Upper lobe of left lung (tissue), 6 donors: ENCODE measurements at regions not wholly inside any gene's neighbourhood (a gene's known extent, or its start where the extent isn't known, plus 50 kb on each side); places are given as distances from the start of the nearest gene placed in this dataset.

Experiments used
- ATAC-seq, 2 donors: fragments of 200-7000 bp; cut with Tn5 transposase; one replicate each; pipeline ENCODE4 v1.9.1; 2022; ENCODE audit warnings: mild to moderate bottlenecking in 2 of 2, moderate library complexity in 2 of 2; ENCODE audit not compliant: low FRiP score in 2 of 2
- DNase-seq, 2 donors: peaks; one replicate each; pipeline ENCODE4 v3.0.0-alpha.2; 2019 to 2020
- H3K27ac ChIP-seq, 4 donors: fragments of 200-600 bp; sonication (generic); one replicate each; pipeline ENCODE4 v1.5.1; 2016 to 2019
- H3K27me3 ChIP-seq, 4 donors: fragments of 200-600 bp; sonication (generic); one replicate each; pipeline ENCODE4 v1.5.1; 2017 to 2019
- H3K36me3 ChIP-seq, 4 donors: fragments of 200-600 bp; sonication (generic); one replicate each; pipeline ENCODE4 v1.5.1; 2016 to 2019
- H3K4me1 ChIP-seq, 4 donors: fragments of 200-600 bp; sonication (generic); one replicate each; pipeline ENCODE4 v1.5.1; 2018 to 2019
- H3K4me3 ChIP-seq, 4 donors: fragments of 200-600 bp; sonication (generic); one replicate each; pipeline ENCODE4 v1.5.1; 2017 to 2019; ENCODE audit warnings: mild to moderate bottlenecking in 2 of 4, moderate library complexity in 1 of 4
- H3K9me3 ChIP-seq, 4 donors: fragments of 200-600 bp; sonication (generic); one replicate each; pipeline ENCODE4 v1.5.1; 2018 to 2019
- CTCF ChIP-seq, 6 experiments: fragments of 450-650 bp in 4 of 6; fragments of 200-600 bp in 2 of 6; sonication (generic) in 2 of 6; IDR thresholded peaks; one replicate each; pipeline ENCODE4 v1.5.1; 2016 to 2019; ENCODE audit warnings: antibody characterized with exemption in 6 of 6
- EP300 ChIP-seq, 4 donors: sonication (generic); formaldehyde crosslinking; IDR thresholded peaks; one replicate each; pipeline ENCODE4 v1.5.1; 2017; ENCODE audit warnings: antibody characterized with exemption in 4 of 4, control low read depth in 2 of 4
- POLR2A ChIP-seq, 4 donors: fragments of 450-650 bp; IDR thresholded peaks; one replicate each; pipeline ENCODE4 v1.5.1; 2016 to 2017; ENCODE audit warnings: antibody characterized with exemption in 4 of 4, mild to moderate bottlenecking in 2 of 4
- POLR2AphosphoS5 ChIP-seq, 2 donors: sonication (generic); formaldehyde crosslinking; IDR thresholded peaks; one replicate each; pipeline ENCODE4 v1.5.1; 2017; ENCODE audit warnings: antibody characterized with exemption in 2 of 2
- WGBS, 2 donors: methylation state at CpG; one replicate each; pipeline ENCODE4 v1.1.5; 2017 to 2018; 5-methylcytosine and 5-hydroxymethylcytosine counted together
- donor health status: DM: no; HTN: no; CAD: no; lungs with moderate emphysema.
- donor health status: DM: no; HTN: yes; CAD: no; lungs with severe emphysema.

GRCh38 chr7:52294942-52295341 is 740.5 kb upstream of the POM121L12 start:
- ATAC-seq (no peak), DNase-seq (no peak)
- WGBS, 2 donors = 88% methylated on average over 7 of the region's 7 CpGs
- H3K4me1 ChIP-seq = no peaks in the 10 kb centered on the region
- H3K9me3 ChIP-seq = no peaks in the 10 kb centered on the region
- H3K27me3 ChIP-seq = no peaks in the 10 kb centered on the region
- H3K4me3 ChIP-seq = no peak overlapping the region
- H3K27ac ChIP-seq = no peak overlapping the region
- no peak for TF ChIP-seq EP300 (IDR thresholded peaks at IDR 0.05)
- TF ChIP-seq CTCF (IDR thresholded peaks at IDR 0.05) = no peak
- TF ChIP-seq POLR2AphosphoS5 (IDR thresholded peaks at IDR 0.05) = no peak
- TF ChIP-seq POLR2A (IDR thresholded peaks at IDR 0.05) = no peak
- no peaks in the 10 kb centered on the region for H3K36me3 ChIP-seq

- Histone ChIP-seq H3K9me3 (no peaks in the 10 kb centered on the region), H3K27ac (no peak overlapping the region), H3K36me3 (no peaks in the 10 kb centered on the region), H3K27me3 (no peaks in the 10 kb centered on the region), H3K4me3 (no peak overlapping the region), H3K4me1 (no peaks in the 10 kb centered on the region)
- TF ChIP-seq CTCF (IDR thresholded peaks at IDR 0.05) (no peak), POLR2AphosphoS5 (IDR thresholded peaks at IDR 0.05) (no peak), POLR2A (IDR thresholded peaks at IDR 0.05) (no peak), EP300 (IDR thresholded peaks at IDR 0.05) (no peak)
- ATAC-seq (no peak), DNase-seq (no peak)
- WGBS, 2 donors = 70 to 74% methylated on average over 2 of the region's 2 CpGs
Observed at GRCh38 chr7:52289247-52289646, 746.2 kb upstream of the POM121L12 start.

- H3K36me3 ChIP-seq = no peaks in the 10 kb centered on the region
- WGBS, 2 donors = 88 to 90% methylated on average over 1 of the region's 1 CpG
Observed at GRCh38 chr7:52287698-52288097, 747.7 kb upstream of the POM121L12 start.

GRCh38 chr7:52285689-52286088 is 749.7 kb upstream of the POM121L12 start:
- 56 to 69% methylated on average over 2 of the region's 2 CpGs for WGBS, 2 donors
- H3K4me3 ChIP-seq = no peak overlapping the region
- H3K4me1 ChIP-seq = no peaks in the 10 kb centered on the region
- no peaks in the 10 kb centered on the region for H3K27me3 ChIP-seq
- no peaks in the 10 kb centered on the region for H3K36me3 ChIP-seq
- ATAC-seq = no peak
- no peak for DNase-seq
- TF ChIP-seq CTCF (IDR thresholded peaks at IDR 0.05) (no peak), POLR2A (IDR thresholded peaks at IDR 0.05) (no peak), EP300 (IDR thresholded peaks at IDR 0.05) (no peak), POLR2AphosphoS5 (IDR thresholded peaks at IDR 0.05) (no peak)
- no peaks in the 10 kb centered on the region for H3K9me3 ChIP-seq
- H3K27ac ChIP-seq = no peak overlapping the region

More at GRCh38 chr7:52287698-52288097, 747.7 kb upstream of the POM121L12 start:
- Histone ChIP-seq H3K27me3 (no peaks in the 10 kb centered on the region), H3K9me3 (no peaks in the 10 kb centered on the region), H3K4me3 (no peak overlapping the region), H3K4me1 (no peaks in the 10 kb centered on the region), H3K27ac (no peak overlapping the region)
- TF ChIP-seq POLR2AphosphoS5 (IDR thresholded peaks at IDR 0.05) (no peak), POLR2A (IDR thresholded peaks at IDR 0.05) (no peak), CTCF (IDR thresholded peaks at IDR 0.05) (no peak), EP300 (IDR thresholded peaks at IDR 0.05) (no peak)
- ATAC-seq = no peak
- DNase-seq = no peak

GRCh38 chr7:52283335-52283734 is 752.1 kb upstream of the POM121L12 start:
- H3K9me3 ChIP-seq = no peaks in the 10 kb centered on the region
- no peak overlapping the region for H3K27ac ChIP-seq
- no peak for ATAC-seq
- no peak for TF ChIP-seq POLR2AphosphoS5 (IDR thresholded peaks at IDR 0.05)
- no peak for TF ChIP-seq EP300 (IDR thresholded peaks at IDR 0.05)
- TF ChIP-seq CTCF (IDR thresholded peaks at IDR 0.05) = no peak
- no peak for TF ChIP-seq POLR2A (IDR thresholded peaks at IDR 0.05)
- H3K27me3 ChIP-seq = no peaks in the 10 kb centered on the region
- H3K4me1 ChIP-seq = no peaks in the 10 kb centered on the region
- WGBS, 2 donors = 78 to 79% methylated on average over 3 of the region's 3 CpGs
- H3K4me3 ChIP-seq = no peak overlapping the region
- no peak for DNase-seq
- no peaks in the 10 kb centered on the region for H3K36me3 ChIP-seq
